PFSK-1 (cell line): ENCODE measurements at regions not wholly inside any gene's neighbourhood (a gene's known extent, or its start where the extent isn't known, plus 50 kb on each side); places are given as distances from the start of the nearest gene placed in this dataset.

ENCODE experiments used
- FOXP2 ChIP-seq: optimal IDR thresholded peaks from 2 replicates; pipeline ENCODE3; 2011; ENCODE audit warnings: borderline replicate concordance, control low read depth, inconsistent platforms; ENCODE audit not compliant: insufficient read depth; ENCODE audit errors: extremely low read length, extremely low read depth
- POLR2AphosphoS5 ChIP-seq: IDR thresholded peaks from 2 replicates; pipeline ENCODE4 v1.6.1; 2012; ENCODE audit warnings: low read depth, mild to moderate bottlenecking, control low read depth, low read length, moderate library complexity
- REST ChIP-seq, 2 experiments: IDR thresholded peaks; 2 replicates each; pipeline versions ENCODE4 v1.6.1 to v1.8.0; 2011 to 2012; ENCODE audit warnings: low read depth in 2 of 2, low read length in 2 of 2, control low read depth in 1 of 2, inconsistent platforms in 1 of 2, mild to moderate bottlenecking in 1 of 2, moderate library complexity in 1 of 2; ENCODE audit not compliant: insufficient read depth in 1 of 2
- SIN3A ChIP-seq: IDR thresholded peaks from 2 replicates; pipeline ENCODE4 v1.6.1; 2012; ENCODE audit warnings: mild to moderate bottlenecking, low read length, moderate library complexity, borderline replicate concordance; ENCODE audit not compliant: insufficient read depth
- TAF1 ChIP-seq: IDR thresholded peaks from 2 replicates; pipeline ENCODE4 v1.6.1; 2012; ENCODE audit warnings: low read length, control low read depth, borderline replicate concordance; ENCODE audit not compliant: insufficient read depth

- TF ChIP-seq FOXP2 = no peak
- TF ChIP-seq TAF1 = no peak
- no peak for TF ChIP-seq REST (IDR thresholded peaks at IDR 0.05; ENCODE audit: insufficient read depth in 1 of 2, low read depth in 2 of 2, low read length in 2 of 2)
- no peak for TF ChIP-seq POLR2AphosphoS5
Measured at GRCh38 chr3:81439108-81439507, 322.3 kb downstream of the GBE1 start.

- TF ChIP-seq SIN3A (no peak), POLR2AphosphoS5 (no peak), REST (IDR thresholded peaks at IDR 0.05; ENCODE audit: insufficient read depth in 1 of 2, low read depth in 2 of 2, low read length in 2 of 2) (no peak)
Measured at GRCh38 chr3:81437683-81438082, 323.8 kb downstream of the GBE1 start.

GRCh38 chr3:81436182-81436581 is 325.3 kb downstream of the GBE1 start:
- no peak for TF ChIP-seq REST (IDR thresholded peaks at IDR 0.05; ENCODE audit: insufficient read depth in 1 of 2, low read depth in 2 of 2, low read length in 2 of 2)
- TF ChIP-seq TAF1 = no peak

- TF ChIP-seq FOXP2 (no peak), TAF1 (no peak), REST (IDR thresholded peaks at IDR 0.05; ENCODE audit: insufficient read depth in 1 of 2, low read depth in 2 of 2, low read length in 2 of 2) (no peak), POLR2AphosphoS5 (no peak), SIN3A (no peak)
Measured at GRCh38 chr3:81435050-81435449, 326.4 kb downstream of the GBE1 start.

GRCh38 chr3:81434161-81434560 is 327.3 kb downstream of the GBE1 start:
- TF ChIP-seq SIN3A (no peak), FOXP2 (no peak), TAF1 (no peak), POLR2AphosphoS5 (no peak), REST (IDR thresholded peaks at IDR 0.05; ENCODE audit: insufficient read depth in 1 of 2, low read depth in 2 of 2, low read length in 2 of 2) (no peak)
